GM23338 (cell line): ENCODE measurements at regions not wholly inside any gene's neighbourhood (a gene's known extent, or its start where the extent isn't known, plus 50 kb on each side); places are given as distances from the start of the nearest gene placed in this dataset.

Experiments
- ATAC-seq: fragments of 200-7000 bp; cut with Tn5 transposase; 3 replicates; pipeline ENCODE4 v1.9.1; 2020
- DNase-seq: peaks from one replicate; pipeline ENCODE4 v3.0.0-alpha.2; 2015; ENCODE audit warnings: low spot score
- H2AFZ ChIP-seq: fragments of 200-600 bp; sonication (generic); 2 replicates; pipeline ENCODE4 v1.8.0; 2016; ENCODE audit warnings: antibody characterized with exemption, mild to moderate bottlenecking, moderate library complexity
- H3F3A ChIP-seq: fragments of 200-600 bp; sonication (generic); replicated peaks from 2 replicates; pipeline ENCODE4 v1.8.0; 2017; ENCODE audit warnings: antibody characterized with exemption, mixed run types, low read depth
- H3K27ac ChIP-seq: fragments of 200-600 bp; sonication (generic); 2 replicates; pipeline ENCODE4 v1.6.1; 2016; ENCODE audit warnings: low read depth
- H3K27me3 ChIP-seq: fragments of 200-600 bp; sonication (generic); 2 replicates; pipeline ENCODE4 v1.8.0; 2016; ENCODE audit warnings: mild to moderate bottlenecking, mixed run types, moderate library complexity; ENCODE audit not compliant: insufficient read depth
- H3K36me3 ChIP-seq: fragments of 200-600 bp; sonication (generic); 2 replicates; pipeline ENCODE4 v1.8.0; 2016; ENCODE audit warnings: mild to moderate bottlenecking; ENCODE audit not compliant: insufficient read depth
- H3K4me1 ChIP-seq: fragments of 200-600 bp; sonication (generic); 2 replicates; pipeline ENCODE4 v1.8.0; 2016; ENCODE audit warnings: mild to moderate bottlenecking, moderate library complexity; ENCODE audit not compliant: insufficient read depth
- H3K4me2 ChIP-seq: fragments of 200-600 bp; sonication (generic); 2 replicates; pipeline ENCODE4 v1.7.1; 2017; ENCODE audit warnings: mixed run types
- H3K4me3 ChIP-seq: fragments of 200-600 bp; sonication (generic); 2 replicates; pipeline ENCODE4 v1.6.1; 2016; ENCODE audit warnings: mixed run types
- H3K79me2 ChIP-seq: fragments of 200-600 bp; sonication (generic); replicated peaks from 2 replicates; pipeline ENCODE4 v1.8.0; 2017; ENCODE audit warnings: mild to moderate bottlenecking; ENCODE audit not compliant: insufficient read depth
- H3K9me2 ChIP-seq: fragments of 200-600 bp; sonication (generic); 2 replicates; pipeline ENCODE4 v1.8.0; 2017; ENCODE audit not compliant: insufficient read depth
- H4K20me1 ChIP-seq: fragments of 200-600 bp; sonication (generic); replicated peaks from 2 replicates; pipeline ENCODE4 v1.8.0; 2017; ENCODE audit warnings: mild to moderate bottlenecking; ENCODE audit not compliant: insufficient read depth
- H3K27ac Mint-ChIP-seq: 2 replicates; pipeline ENCODE4 v1.8.0; 2020; ENCODE audit warnings: inconsistent platforms, mild to moderate bottlenecking, moderate library complexity, mixed read lengths
- H3K27me3 Mint-ChIP-seq: 3 replicates; pipeline ENCODE4 v1.8.0; 2022; ENCODE audit warnings: low read depth, mild to moderate bottlenecking, moderate library complexity, mixed read lengths, inconsistent platforms; ENCODE audit not compliant: insufficient read depth, poor library complexity
- H3K36me3 Mint-ChIP-seq: 3 replicates; pipeline ENCODE4 v1.8.0; 2021; ENCODE audit warnings: low read depth, mild to moderate bottlenecking, inconsistent platforms, moderate library complexity, mixed read lengths
- H3K4me1 Mint-ChIP-seq: 3 replicates; pipeline ENCODE4 v1.8.0; 2020; ENCODE audit warnings: mild to moderate bottlenecking, inconsistent platforms, mixed read lengths
- H3K4me3 Mint-ChIP-seq: 3 replicates; pipeline ENCODE4 v1.8.0; 2021; ENCODE audit warnings: moderate library complexity, mild to moderate bottlenecking, inconsistent platforms, mixed read lengths
- H3K9me3 Mint-ChIP-seq: 3 replicates; pipeline ENCODE4 v1.8.0; 2020; ENCODE audit warnings: moderate library complexity, mild to moderate bottlenecking, inconsistent platforms, mixed read lengths
- CREB1 ChIP-seq: fragments of 250-450 bp; sonication (Bioruptor Pico); IDR thresholded peaks from 2 replicates; pipeline ENCODE4 v1.5.0; 2020; ENCODE audit warnings: low read depth, mild to moderate bottlenecking, moderate library complexity
- EZH2phosphoT487 ChIP-seq: fragments of 200-600 bp; sonication (generic); IDR thresholded peaks from one replicate; pipeline ENCODE4 v1.8.1; 2018; ENCODE audit warnings: antibody characterized with exemption; ENCODE audit not compliant: unreplicated experiment
- JUNB ChIP-seq: IDR thresholded peaks from one replicate; pipeline ENCODE4 v1.6.1; 2016; ENCODE audit warnings: antibody characterized with exemption; ENCODE audit not compliant: unreplicated experiment
- NANOG ChIP-seq: IDR thresholded peaks from 2 replicates; pipeline ENCODE4 v1.6.1; 2016; ENCODE audit warnings: antibody characterized with exemption, borderline replicate concordance
- POLR2AphosphoS5 ChIP-seq: IDR thresholded peaks from 2 replicates; pipeline ENCODE4 v1.6.1; 2016; ENCODE audit warnings: antibody characterized with exemption, low read depth
- ZNF331 ChIP-seq: fragments of 250-450 bp; sonication (Bioruptor Pico); IDR thresholded peaks from 2 replicates; pipeline ENCODE4 v1.5.0; 2020; ENCODE audit warnings: low read depth, mild to moderate bottlenecking, moderate library complexity
- TF ChIP-seq, protein P1 (sequence below): fragments of 250-450 bp; sonication (Bioruptor Pico); IDR thresholded peaks from 2 replicates; pipeline ENCODE4 v1.5.0; 2020; ENCODE audit warnings: mild to moderate bottlenecking, moderate library complexity
- TF ChIP-seq, protein P2 (sequence below): IDR thresholded peaks from 2 replicates; pipeline ENCODE4 v1.6.1; 2016; ENCODE audit warnings: antibody characterized with exemption

DNA sequence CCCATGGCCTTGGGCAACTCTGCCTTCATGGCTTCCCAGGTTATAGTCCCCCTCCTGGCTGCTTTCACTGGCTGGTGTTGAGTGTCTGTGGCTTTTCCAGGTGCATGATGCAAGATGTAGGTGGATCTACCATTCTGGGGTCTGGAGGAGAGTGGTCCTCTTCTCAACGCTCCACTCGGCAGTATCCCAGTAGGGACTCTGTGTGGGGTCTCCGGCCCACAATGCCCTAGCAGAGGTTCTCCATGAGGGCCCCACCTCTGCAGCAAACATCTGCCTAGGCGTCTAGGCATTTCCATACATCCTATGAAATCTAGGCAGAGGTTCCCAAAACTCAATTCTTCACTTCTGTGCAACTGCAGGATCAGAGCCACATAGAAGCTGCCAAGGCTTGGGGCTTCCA is 763.4 kb upstream of the EPHA5 start (continued):
- TF ChIP-seq, protein P1, sequence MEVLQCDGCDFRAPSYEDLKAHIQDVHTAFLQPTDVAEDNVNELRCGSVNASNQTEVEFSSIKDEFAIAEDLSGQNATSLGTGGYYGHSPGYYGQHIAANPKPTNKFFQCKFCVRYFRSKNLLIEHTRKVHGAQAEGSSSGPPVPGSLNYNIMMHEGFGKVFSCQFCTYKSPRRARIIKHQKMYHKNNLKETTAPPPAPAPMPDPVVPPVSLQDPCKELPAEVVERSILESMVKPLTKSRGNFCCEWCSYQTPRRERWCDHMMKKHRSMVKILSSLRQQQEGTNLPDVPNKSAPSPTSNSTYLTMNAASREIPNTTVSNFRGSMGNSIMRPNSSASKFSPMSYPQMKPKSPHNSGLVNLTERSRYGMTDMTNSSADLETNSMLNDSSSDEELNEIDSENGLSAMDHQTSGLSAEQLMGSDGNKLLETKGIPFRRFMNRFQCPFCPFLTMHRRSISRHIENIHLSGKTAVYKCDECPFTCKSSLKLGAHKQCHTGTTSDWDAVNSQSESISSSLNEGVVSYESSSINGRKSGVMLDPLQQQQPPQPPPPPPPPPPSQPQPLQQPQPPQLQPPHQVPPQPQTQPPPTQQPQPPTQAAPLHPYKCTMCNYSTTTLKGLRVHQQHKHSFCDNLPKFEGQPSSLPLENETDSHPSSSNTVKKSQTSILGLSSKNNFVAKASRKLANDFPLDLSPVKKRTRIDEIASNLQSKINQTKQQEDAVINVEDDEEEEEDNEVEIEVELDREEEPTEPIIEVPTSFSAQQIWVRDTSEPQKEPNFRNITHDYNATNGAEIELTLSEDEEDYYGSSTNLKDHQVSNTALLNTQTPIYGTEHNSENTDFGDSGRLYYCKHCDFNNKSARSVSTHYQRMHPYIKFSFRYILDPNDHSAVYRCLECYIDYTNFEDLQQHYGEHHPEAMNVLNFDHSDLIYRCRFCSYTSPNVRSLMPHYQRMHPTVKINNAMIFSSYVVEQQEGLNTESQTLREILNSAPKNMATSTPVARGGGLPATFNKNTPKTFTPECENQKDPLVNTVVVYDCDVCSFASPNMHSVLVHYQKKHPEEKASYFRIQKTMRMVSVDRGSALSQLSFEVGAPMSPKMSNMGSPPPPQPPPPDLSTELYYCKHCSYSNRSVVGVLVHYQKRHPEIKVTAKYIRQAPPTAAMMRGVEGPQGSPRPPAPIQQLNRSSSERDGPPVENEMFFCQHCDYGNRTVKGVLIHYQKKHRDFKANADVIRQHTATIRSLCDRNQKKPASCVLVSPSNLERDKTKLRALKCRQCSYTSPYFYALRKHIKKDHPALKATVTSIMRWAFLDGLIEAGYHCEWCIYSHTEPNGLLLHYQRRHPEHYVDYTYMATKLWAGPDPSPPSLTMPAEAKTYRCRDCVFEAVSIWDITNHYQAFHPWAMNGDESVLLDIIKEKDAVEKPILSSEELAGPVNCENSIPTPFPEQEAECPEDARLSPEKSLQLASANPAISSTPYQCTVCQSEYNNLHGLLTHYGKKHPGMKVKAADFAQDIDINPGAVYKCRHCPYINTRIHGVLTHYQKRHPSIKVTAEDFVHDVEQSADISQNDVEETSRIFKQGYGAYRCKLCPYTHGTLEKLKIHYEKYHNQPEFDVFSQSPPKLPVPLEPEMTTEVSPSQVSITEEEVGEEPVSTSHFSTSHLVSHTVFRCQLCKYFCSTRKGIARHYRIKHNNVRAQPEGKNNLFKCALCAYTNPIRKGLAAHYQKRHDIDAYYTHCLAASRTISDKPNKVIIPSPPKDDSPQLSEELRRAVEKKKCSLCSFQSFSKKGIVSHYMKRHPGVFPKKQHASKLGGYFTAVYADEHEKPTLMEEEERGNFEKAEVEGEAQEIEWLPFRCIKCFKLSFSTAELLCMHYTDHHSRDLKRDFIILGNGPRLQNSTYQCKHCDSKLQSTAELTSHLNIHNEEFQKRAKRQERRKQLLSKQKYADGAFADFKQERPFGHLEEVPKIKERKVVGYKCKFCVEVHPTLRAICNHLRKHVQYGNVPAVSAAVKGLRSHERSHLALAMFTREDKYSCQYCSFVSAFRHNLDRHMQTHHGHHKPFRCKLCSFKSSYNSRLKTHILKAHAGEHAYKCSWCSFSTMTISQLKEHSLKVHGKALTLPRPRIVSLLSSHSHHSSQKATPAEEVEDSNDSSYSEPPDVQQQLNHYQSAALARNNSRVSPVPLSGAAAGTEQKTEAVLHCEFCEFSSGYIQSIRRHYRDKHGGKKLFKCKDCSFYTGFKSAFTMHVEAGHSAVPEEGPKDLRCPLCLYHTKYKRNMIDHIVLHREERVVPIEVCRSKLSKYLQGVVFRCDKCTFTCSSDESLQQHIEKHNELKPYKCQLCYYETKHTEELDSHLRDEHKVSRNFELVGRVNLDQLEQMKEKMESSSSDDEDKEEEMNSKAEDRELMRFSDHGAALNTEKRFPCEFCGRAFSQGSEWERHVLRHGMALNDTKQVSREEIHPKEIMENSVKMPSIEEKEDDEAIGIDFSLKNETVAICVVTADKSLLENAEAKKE (CRISPR knock-in tag), result no peak

DNA sequence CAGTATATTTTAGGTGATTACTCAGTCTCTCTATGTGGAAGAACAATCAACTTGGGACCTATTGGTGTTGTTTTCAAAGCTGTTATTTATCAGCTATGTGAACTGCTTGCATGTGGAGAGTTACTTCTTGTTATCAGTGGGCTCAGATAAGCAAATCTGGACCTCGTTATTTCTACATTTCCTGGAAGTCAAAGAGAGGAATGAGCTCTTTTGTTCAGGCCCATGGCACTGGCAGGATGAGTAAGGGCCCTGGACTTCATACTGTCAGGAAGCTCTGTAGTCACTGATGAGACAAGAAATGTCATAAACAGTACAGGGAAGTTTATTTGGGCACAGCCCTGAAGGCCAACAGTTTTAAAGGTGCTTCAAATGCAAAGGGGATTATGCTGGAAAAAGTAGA is 760.6 kb upstream of the EPHA5 start:
- H3K27ac Mint-ChIP-seq, result 0 out of 2 replicates have a peak overlapping the region, but pooled peaks have one; percentile 4

More for the DNA sequence above, 760.6 kb upstream of the EPHA5 start:
- Mint-ChIP-seq H3K36me3 (no peaks in the 10 kb centered on the region; the same call in 2 of the 3 replicates), H3K27me3 (no peaks in the 10 kb centered on the region), H3K9me3 (no peaks in the 10 kb centered on the region), H3K4me1 (peaks cover 3% of the 10 kb centered on the region; the same call in 1 of the 3 replicates), H3K4me3 (no peak overlapping the region)
- H4K20me1 ChIP-seq, result no peaks in the 10 kb centered on the region; the same call in 1 of the 2 replicates
- H3K27ac ChIP-seq, result no peak overlapping the region
- H3K4me2 ChIP-seq, result no peak overlapping the region
- no peaks in the 10 kb centered on the region for H3K27me3 ChIP-seq
- H3K9me2 ChIP-seq, result peaks cover 8% of the 10 kb centered on the region; the same call in 1 of the 2 replicates
- peak overlapping the region; percentile 8; the same call in 1 of the 2 replicates for H2AFZ ChIP-seq
- TF ChIP-seq, protein P1 (CRISPR knock-in tag), result no peak
- TF ChIP-seq CREB1 (no peak), ZNF331 (CRISPR knock-in tag) (no peak), EZH2phosphoT487 (no peak), NANOG (no peak), JUNB (no peak), POLR2AphosphoS5 (no peak)
- TF ChIP-seq, protein P2, sequence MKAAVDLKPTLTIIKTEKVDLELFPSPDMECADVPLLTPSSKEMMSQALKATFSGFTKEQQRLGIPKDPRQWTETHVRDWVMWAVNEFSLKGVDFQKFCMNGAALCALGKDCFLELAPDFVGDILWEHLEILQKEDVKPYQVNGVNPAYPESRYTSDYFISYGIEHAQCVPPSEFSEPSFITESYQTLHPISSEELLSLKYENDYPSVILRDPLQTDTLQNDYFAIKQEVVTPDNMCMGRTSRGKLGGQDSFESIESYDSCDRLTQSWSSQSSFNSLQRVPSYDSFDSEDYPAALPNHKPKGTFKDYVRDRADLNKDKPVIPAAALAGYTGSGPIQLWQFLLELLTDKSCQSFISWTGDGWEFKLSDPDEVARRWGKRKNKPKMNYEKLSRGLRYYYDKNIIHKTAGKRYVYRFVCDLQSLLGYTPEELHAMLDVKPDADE, result no peak
- H3K4me1 ChIP-seq, result no peaks in the 10 kb centered on the region
- ATAC-seq (no peak), DNase-seq (no peak)
- no peak overlapping the region for H3K4me3 ChIP-seq
- H3K79me2 ChIP-seq, result no peaks in the 10 kb centered on the region
- H3K36me3 ChIP-seq, result no peaks in the 10 kb centered on the region
- no peaks in the 10 kb centered on the region for H3F3A ChIP-seq
